ENCODE measurements at regions not wholly inside any gene's neighbourhood (a gene's known extent, or its start where the extent isn't known, plus 50 kb on each side); places are given as distances from the start of the nearest gene placed in this dataset.

DNA sequence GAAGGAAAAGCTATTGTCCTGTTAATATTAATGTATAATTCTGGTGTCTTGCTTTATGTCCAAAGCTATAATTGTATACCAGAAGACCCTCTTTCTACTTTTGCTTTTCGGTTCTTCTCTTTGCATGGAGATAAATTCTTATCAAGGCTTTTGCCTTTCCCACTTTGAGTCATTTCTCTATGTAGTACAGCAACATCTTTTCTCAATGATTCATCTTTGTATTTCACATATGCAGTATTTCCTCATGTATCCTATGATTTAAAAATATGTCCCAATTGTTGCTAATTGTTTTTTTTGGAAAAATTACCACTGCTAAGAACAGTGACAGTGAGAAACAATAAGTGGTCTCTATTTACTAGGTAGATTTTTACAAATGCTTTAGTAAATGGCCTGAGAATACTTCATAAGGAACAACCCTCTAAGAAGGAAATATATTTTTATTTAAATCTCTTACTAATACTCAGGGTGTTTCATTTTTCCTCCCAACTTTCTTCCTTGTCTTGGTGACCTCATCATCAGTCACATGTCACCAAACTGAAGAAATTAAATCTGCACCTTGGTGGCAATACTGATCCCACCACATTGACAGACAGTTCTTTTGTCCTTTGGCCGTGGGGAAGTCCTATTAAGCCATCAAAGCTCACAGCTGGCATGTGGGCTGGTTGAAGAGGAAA, 290.6 kb downstream of the SATB1 start:
- TF ChIP-seq, protein P1, sequence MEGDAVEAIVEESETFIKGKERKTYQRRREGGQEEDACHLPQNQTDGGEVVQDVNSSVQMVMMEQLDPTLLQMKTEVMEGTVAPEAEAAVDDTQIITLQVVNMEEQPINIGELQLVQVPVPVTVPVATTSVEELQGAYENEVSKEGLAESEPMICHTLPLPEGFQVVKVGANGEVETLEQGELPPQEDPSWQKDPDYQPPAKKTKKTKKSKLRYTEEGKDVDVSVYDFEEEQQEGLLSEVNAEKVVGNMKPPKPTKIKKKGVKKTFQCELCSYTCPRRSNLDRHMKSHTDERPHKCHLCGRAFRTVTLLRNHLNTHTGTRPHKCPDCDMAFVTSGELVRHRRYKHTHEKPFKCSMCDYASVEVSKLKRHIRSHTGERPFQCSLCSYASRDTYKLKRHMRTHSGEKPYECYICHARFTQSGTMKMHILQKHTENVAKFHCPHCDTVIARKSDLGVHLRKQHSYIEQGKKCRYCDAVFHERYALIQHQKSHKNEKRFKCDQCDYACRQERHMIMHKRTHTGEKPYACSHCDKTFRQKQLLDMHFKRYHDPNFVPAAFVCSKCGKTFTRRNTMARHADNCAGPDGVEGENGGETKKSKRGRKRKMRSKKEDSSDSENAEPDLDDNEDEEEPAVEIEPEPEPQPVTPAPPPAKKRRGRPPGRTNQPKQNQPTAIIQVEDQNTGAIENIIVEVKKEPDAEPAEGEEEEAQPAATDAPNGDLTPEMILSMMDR (IDR thresholded peaks at IDR 0.05; ENCODE audit: low read depth, low read length, missing control alignments), result no peak
- DNase-seq (ENCODE audit: extremely low read depth, low read depth), result no peak

DNA sequence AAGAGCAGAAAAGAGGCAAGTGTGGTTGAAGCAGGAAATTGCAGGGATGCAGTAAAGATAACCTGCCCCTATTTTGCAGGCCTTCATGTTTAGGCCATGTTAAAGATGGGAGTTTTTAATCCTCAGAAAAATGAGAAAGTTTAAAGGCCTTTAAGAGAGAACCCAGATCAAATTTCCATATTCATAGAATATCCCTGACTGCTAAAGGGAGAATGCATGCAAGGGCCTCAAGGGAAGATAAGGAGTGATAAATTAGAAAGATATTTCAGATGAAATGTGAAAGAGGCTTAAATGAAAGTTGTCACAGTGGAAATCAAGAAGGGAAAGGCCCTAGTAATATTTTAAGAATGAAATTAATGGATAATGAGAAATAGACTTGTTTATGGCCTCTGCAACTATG, 292.1 kb downstream of the SATB1 start:
- no peak for DNase-seq (ENCODE audit: extremely low read depth, low read depth)
- TF ChIP-seq, protein P1 (IDR thresholded peaks at IDR 0.05; ENCODE audit: low read depth, low read length, missing control alignments), result no peak
- H3K4me3 ChIP-seq (replicated peaks; ENCODE audit: low read depth, low read length), result no peak overlapping the region

More for the DNA sequence above, 290.6 kb downstream of the SATB1 start:
- H3K4me3 ChIP-seq (replicated peaks; ENCODE audit: low read depth, low read length), result no peak overlapping the region

- H3K4me3 ChIP-seq (replicated peaks; ENCODE audit: low read depth, low read length), result no peak overlapping the region
- TF ChIP-seq, protein P1 (IDR thresholded peaks at IDR 0.05; ENCODE audit: low read depth, low read length, missing control alignments), result no peak
- DNase-seq (ENCODE audit: extremely low read depth, low read depth), result no peak
These were observed 297.1 kb downstream of the SATB1 start for GRCh38 chr3:18127859-18128681.

- DNase-seq (ENCODE audit: extremely low read depth, low read depth), result no peak
- TF ChIP-seq, protein P1 (IDR thresholded peaks at IDR 0.05; ENCODE audit: low read depth, low read length, missing control alignments), result no peak
These were observed 297.8 kb downstream of the SATB1 start for GRCh38 chr3:18127174-18127858.

GRCh38 chr3:18126772-18127171, 298.4 kb downstream of the SATB1 start:
- TF ChIP-seq, protein P1 (IDR thresholded peaks at IDR 0.05; ENCODE audit: low read depth, low read length, missing control alignments), result no peak
- H3K4me3 ChIP-seq (replicated peaks; ENCODE audit: low read depth, low read length), result no peak overlapping the region

More at GRCh38 chr3:18127174-18127858, 297.8 kb downstream of the SATB1 start:
- no peak overlapping the region for H3K4me3 ChIP-seq (replicated peaks; ENCODE audit: low read depth, low read length)

GRCh38 chr3:18124501-18124900, 300.6 kb downstream of the SATB1 start:
- DNase-seq (ENCODE audit: extremely low read depth, low read depth), result peak; percentile 31
- no peak overlapping the region for H3K4me3 ChIP-seq (replicated peaks; ENCODE audit: low read depth, low read length)
- TF ChIP-seq, protein P1 (IDR thresholded peaks at IDR 0.05; ENCODE audit: low read depth, low read length, missing control alignments), result no peak

More at GRCh38 chr3:18126772-18127171, 298.4 kb downstream of the SATB1 start:
- no peak for DNase-seq (ENCODE audit: extremely low read depth, low read depth)
